HL-60 (cell line): ENCODE measurements at regions not wholly inside any gene's neighbourhood (a gene's known extent, or its start where the extent isn't known, plus 50 kb on each side); places are given as distances from the start of the nearest gene placed in this dataset.
"Not testable (repeated sequence)": the region's sequence is repeated elsewhere in the genome, so short reads cannot be mapped to it uniquely, and the experiment has no call there.

Experiments used
- DNase-seq, 2 experiments: peaks; one replicate each; pipeline ENCODE4 v3.0.0-alpha.2; 2010 to 2020; ENCODE audit warnings: low read depth in 1 of 2, low spot score in 1 of 2
- H3K27ac ChIP-seq: fragments of 250-450 bp; sonication (Bioruptor Pico); replicated peaks from 2 replicates; pipeline ENCODE4 v1.5.1; 2020; ENCODE audit warnings: mild to moderate bottlenecking, moderate library complexity
- H3K27me3 ChIP-seq: fragments of 250-450 bp; sonication (Bioruptor Pico); 2 replicates; pipeline ENCODE4 v1.5.1; 2021; ENCODE audit warnings: mild to moderate bottlenecking, moderate library complexity; ENCODE audit not compliant: insufficient read depth, poor library complexity, severe bottlenecking
- H3K4me3 ChIP-seq: replicated peaks from 2 replicates; pipeline ENCODE4 v1.5.1; 2011; ENCODE audit warnings: mild to moderate bottlenecking, control low read depth, low read length; ENCODE audit not compliant: insufficient read depth
- CTCF ChIP-seq: IDR thresholded peaks from one replicate; pipeline ENCODE4 v1.5.1; 2011; ENCODE audit warnings: low read length, control low read depth, inconsistent platforms; ENCODE audit not compliant: insufficient read depth
- GABPA ChIP-seq: IDR thresholded peaks from 2 replicates; pipeline ENCODE4 v1.6.1; 2012; ENCODE audit warnings: low read depth
- POLR2AphosphoS5 ChIP-seq: IDR thresholded peaks from 2 replicates; pipeline ENCODE4 v1.6.1; 2012; ENCODE audit warnings: low read depth
- SPI1 ChIP-seq: IDR thresholded peaks from 2 replicates; pipeline ENCODE4 v1.6.1; 2012; ENCODE audit warnings: low read depth, mild to moderate bottlenecking, borderline replicate concordance
- TF ChIP-seq, protein P1 (sequence below): IDR thresholded peaks from 2 replicates; pipeline ENCODE4 v1.6.1; 2012; ENCODE audit warnings: low read depth; ENCODE audit not compliant: insufficient replicate concordance

GRCh38 chr7:140275069-140275965 is 98.5 kb upstream of the KDM7A start:
- TF ChIP-seq CTCF = no peak
- TF ChIP-seq, protein P1, sequence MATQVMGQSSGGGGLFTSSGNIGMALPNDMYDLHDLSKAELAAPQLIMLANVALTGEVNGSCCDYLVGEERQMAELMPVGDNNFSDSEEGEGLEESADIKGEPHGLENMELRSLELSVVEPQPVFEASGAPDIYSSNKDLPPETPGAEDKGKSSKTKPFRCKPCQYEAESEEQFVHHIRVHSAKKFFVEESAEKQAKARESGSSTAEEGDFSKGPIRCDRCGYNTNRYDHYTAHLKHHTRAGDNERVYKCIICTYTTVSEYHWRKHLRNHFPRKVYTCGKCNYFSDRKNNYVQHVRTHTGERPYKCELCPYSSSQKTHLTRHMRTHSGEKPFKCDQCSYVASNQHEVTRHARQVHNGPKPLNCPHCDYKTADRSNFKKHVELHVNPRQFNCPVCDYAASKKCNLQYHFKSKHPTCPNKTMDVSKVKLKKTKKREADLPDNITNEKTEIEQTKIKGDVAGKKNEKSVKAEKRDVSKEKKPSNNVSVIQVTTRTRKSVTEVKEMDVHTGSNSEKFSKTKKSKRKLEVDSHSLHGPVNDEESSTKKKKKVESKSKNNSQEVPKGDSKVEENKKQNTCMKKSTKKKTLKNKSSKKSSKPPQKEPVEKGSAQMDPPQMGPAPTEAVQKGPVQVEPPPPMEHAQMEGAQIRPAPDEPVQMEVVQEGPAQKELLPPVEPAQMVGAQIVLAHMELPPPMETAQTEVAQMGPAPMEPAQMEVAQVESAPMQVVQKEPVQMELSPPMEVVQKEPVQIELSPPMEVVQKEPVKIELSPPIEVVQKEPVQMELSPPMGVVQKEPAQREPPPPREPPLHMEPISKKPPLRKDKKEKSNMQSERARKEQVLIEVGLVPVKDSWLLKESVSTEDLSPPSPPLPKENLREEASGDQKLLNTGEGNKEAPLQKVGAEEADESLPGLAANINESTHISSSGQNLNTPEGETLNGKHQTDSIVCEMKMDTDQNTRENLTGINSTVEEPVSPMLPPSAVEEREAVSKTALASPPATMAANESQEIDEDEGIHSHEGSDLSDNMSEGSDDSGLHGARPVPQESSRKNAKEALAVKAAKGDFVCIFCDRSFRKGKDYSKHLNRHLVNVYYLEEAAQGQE = no peak
- TF ChIP-seq POLR2AphosphoS5 = no peak
- no peak for TF ChIP-seq SPI1
- no peak for TF ChIP-seq GABPA
- Histone ChIP-seq H3K27me3 (peaks cover 2% of the 10 kb centered on the region), H3K27ac (no peak overlapping the region), H3K4me3 (no peak overlapping the region)
- no peak for DNase-seq

DNA sequence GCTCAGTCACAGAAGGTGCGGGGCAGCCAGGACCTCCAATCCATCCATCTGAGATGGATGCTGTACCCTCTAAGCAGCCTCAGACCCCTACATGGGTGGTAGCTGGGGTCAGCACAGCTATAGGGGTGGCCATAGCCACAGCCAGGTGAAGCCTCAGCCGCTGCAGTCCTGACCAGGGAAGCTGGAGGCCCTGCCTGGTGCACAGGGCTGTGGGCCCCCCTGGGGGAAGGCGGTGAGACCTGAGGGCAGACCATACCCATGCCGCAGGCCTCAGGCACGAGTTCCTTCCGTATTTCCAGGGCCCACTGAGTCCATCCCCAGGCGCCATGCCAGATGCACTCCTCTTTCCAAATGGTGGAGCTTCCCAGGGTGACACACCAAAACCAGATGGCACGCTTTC is 96.6 kb upstream of the KDM7A start:
- DNase-seq = no peak
- H3K4me3 ChIP-seq = no peak overlapping the region
- TF ChIP-seq POLR2AphosphoS5 (no peak), SPI1 (no peak), GABPA (no peak), CTCF (no peak)

DNA sequence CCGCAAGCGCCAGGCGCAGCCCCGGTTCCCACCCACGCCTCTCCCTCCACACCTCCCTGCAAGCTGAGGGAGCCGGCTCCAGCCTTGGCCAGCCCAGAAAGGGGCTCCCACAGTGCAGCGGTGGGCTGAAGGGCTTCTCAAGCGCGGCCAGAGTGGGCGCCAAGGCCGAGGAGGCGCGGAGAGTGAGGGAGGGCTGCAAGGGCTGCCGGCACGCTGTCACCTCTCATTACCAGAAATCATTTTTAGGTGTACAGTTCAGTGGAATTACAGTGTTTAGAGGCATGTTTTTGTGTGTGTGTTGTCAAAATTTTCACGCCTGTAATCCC is 94.8 kb upstream of the KDM7A start:
- H3K4me3 ChIP-seq, H3K27me3 ChIP-seq, DNase-seq: not testable (repeated sequence)

More for the DNA sequence above, 96.6 kb upstream of the KDM7A start:
- peaks cover 2% of the 10 kb centered on the region for H3K27me3 ChIP-seq
- no peak overlapping the region for H3K27ac ChIP-seq

DNA sequence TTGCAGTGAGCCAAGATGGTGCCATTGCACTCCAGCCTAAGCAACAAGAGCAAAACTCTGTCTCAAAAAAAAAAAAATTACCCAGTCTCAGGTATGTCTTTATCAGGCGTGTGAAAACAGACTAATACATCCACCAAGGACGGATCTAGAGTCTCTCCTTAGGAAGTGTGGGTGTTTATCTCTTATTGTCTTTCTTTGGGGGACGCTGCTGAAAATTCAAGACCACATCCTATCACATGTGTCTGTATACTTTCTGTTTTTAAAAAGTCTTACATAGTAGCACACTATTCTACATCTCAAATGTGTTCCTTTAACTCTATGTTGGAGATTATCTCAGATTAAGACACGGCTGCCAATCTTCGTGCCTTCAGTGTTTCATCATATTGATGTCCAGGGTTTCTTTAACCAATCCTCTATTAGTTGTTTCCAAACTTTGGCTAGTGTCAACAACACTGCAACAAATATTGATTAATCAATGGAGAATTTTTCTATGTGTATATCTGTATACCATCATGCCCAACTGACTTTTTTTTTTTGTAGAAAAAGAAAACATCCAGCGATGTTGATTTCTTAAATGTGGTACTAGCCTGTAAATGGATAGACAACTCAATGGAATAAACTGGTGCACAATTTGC is 92.3 kb upstream of the KDM7A start:
- Histone ChIP-seq H3K27ac (no peak overlapping the region), H3K4me3 (no peak overlapping the region), H3K27me3 (no peaks in the 10 kb centered on the region)
- TF ChIP-seq, protein P1 = no peak
- TF ChIP-seq CTCF (no peak), GABPA (no peak), SPI1 (no peak), POLR2AphosphoS5 (no peak)
- no peak for DNase-seq

More for the DNA sequence above, 94.8 kb upstream of the KDM7A start:
- not testable (repeated sequence) for H3K27ac ChIP-seq
